Activated CD4-positive, alpha-beta T cell treated with anti-CD3 and anti-CD28 coated beads, Interleukin-2, amount 10 ng/mL, durations not matched to agents 24 days and 14 days (primary cell): ENCODE measurements at regions not wholly inside any gene's neighbourhood (a gene's known extent, or its start where the extent isn't known, plus 50 kb on each side); places are given as distances from the start of the nearest gene placed in this dataset.

Source experiments
- DNase-seq: peaks from one replicate; pipeline ENCODE4 v3.0.0; 2022
- H3K27ac Mint-ChIP-seq: one replicate; pipeline ENCODE4 v1.8.0; 2022; ENCODE audit warnings: mild to moderate bottlenecking, mixed read lengths
- H3K27me3 Mint-ChIP-seq: one replicate; pipeline ENCODE4 v1.8.0; 2022; ENCODE audit warnings: mixed read lengths
- H3K36me3 Mint-ChIP-seq: one replicate; pipeline ENCODE4 v1.8.0; 2022; ENCODE audit warnings: low read depth, mild to moderate bottlenecking, mixed read lengths
- H3K4me1 Mint-ChIP-seq: one replicate; pipeline ENCODE4 v1.8.0; 2021; ENCODE audit warnings: mixed read lengths
- H3K4me3 Mint-ChIP-seq: one replicate; pipeline ENCODE4 v1.8.0; 2022; ENCODE audit warnings: mild to moderate bottlenecking, moderate library complexity, mixed read lengths
- H3K9me3 Mint-ChIP-seq: one replicate; pipeline ENCODE4 v1.8.0; 2021; ENCODE audit warnings: mixed read lengths
- intact Hi-C: fragments of 100-400 bp; cut with micrococcal nuclease; formaldehyde crosslinking; loops from one replicate; pipeline ENCODE4 v1.15.1; 2023

DNA sequence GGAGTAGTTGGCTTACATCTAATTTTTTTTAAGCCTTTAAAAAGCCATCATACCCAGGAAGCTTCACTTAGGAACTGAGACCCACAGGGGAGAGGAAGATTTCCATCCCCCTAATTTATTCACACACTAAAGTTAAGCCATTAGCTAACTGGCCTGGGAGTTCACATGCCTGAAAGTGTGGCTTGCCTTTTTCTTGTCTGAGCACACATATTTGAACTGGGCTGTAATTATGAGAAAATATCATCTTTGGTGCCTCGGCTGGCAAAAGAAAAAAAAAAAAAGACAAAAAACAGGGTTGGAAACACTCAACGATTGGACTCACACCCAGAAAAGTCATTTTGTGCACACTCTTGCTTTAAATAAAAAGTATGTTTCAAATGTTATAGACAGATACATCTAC lies 847.3 kb downstream of the MAT2B start:
- Mint-ChIP-seq H3K4me1 (no peaks in the 10 kb centered on the region), H3K9me3 (no peaks in the 10 kb centered on the region), H3K27me3 (no peaks in the 10 kb centered on the region), H3K36me3 (no peaks in the 10 kb centered on the region), H3K27ac (no peak overlapping the region), H3K4me3 (no peak overlapping the region)
- no peak for DNase-seq
- intact Hi-C loops, result no loop called here

DNA sequence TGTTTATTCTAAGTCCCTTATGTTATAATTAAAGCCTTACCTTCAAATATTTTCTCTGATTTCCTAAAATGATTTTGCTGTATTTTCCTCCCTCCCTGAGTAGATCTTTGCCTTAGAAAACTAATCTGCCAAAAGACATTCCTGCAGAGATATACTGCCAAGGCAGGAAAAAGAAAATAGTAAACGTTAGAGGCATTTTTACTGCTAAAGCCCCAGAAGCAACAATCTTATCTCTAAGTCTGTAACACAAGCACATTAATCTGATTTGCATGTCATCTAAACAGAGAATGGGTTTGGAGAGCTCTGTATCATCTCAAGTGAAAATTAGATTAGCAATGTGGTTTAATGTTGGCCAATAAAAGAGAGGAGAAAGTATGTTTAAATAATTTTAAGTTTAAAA lies 847.7 kb downstream of the MAT2B start:
- no peak overlapping the region for H3K27ac Mint-ChIP-seq

DNA sequence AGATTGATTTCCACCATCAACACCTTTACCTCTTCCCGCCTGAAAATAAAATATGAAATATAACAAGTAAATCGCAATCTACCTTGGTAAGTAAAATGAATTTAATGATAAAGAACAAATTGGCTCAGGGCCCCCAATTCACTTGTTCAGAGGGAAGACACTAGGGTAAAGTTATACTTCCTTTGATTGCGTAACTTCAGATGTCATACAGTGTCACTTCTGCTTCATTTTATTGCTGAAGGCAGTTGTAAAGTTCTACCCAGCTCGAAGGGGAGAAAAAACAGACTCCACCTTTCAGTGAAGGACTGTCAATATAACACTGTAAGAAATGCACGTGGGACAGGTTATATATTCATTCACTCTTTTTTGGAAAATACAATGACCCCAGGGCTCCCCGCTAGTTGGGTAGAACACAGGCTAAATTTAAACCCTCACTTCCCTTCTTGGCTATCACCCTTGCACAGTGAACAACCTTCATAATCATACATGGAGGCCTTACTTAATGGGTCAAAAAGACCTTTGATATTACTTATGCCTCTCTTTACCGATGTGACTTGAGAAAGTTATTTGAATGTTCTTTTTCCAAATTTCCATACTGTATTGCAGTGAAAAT lies 848.8 kb downstream of the MAT2B start:
- no peak overlapping the region for H3K4me3 Mint-ChIP-seq
- intact Hi-C loops, result no loop called here
- no peak for DNase-seq
- H3K9me3 Mint-ChIP-seq, result no peaks in the 10 kb centered on the region
- H3K4me1 Mint-ChIP-seq, result no peaks in the 10 kb centered on the region
- no peaks in the 10 kb centered on the region for H3K36me3 Mint-ChIP-seq
- no peaks in the 10 kb centered on the region for H3K27me3 Mint-ChIP-seq
- H3K27ac Mint-ChIP-seq, result no peak overlapping the region

More for the DNA sequence above, 847.7 kb downstream of the MAT2B start:
- Mint-ChIP-seq H3K4me3 (no peak overlapping the region), H3K4me1 (no peaks in the 10 kb centered on the region), H3K36me3 (no peaks in the 10 kb centered on the region), H3K9me3 (no peaks in the 10 kb centered on the region), H3K27me3 (no peaks in the 10 kb centered on the region)
- no peak for DNase-seq
- intact Hi-C loops, result no loop called here

- no peaks in the 10 kb centered on the region for H3K27me3 Mint-ChIP-seq
- H3K4me1 Mint-ChIP-seq, result no peaks in the 10 kb centered on the region
- no peaks in the 10 kb centered on the region for H3K36me3 Mint-ChIP-seq
- H3K27ac Mint-ChIP-seq, result no peak overlapping the region
- H3K9me3 Mint-ChIP-seq, result no peaks in the 10 kb centered on the region
- intact Hi-C loops, result no loop called here
- no peak overlapping the region for H3K4me3 Mint-ChIP-seq
- no peak for DNase-seq
Measured at GRCh38 chr5:164355267-164355830, 849.9 kb downstream of the MAT2B start.

DNA sequence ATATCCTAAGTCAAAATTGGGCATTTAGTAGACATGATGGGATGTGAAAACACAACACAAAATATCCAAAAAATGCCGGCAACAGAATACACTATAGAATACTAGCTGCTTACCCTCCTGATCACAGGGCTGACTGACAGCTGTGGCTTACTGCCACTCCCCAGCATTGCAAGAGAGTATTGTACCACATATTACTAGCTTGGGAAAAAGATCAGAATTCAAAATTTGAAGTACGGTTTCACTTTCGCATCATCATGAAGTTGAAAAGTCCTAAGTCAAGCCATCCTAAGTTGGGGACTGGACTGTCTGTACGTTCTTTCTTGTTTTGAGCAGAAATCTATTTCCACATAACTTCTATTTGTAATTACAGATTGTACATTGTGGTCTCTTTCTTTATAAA lies 851.4 kb downstream of the MAT2B start:
- H3K27me3 Mint-ChIP-seq, result no peaks in the 10 kb centered on the region
- no peaks in the 10 kb centered on the region for H3K4me1 Mint-ChIP-seq
- H3K4me3 Mint-ChIP-seq, result no peak overlapping the region
- H3K27ac Mint-ChIP-seq, result no peak overlapping the region
- H3K36me3 Mint-ChIP-seq, result no peaks in the 10 kb centered on the region
- DNase-seq, result no peak
- no peaks in the 10 kb centered on the region for H3K9me3 Mint-ChIP-seq
- intact Hi-C loops, result no loop called here

DNA sequence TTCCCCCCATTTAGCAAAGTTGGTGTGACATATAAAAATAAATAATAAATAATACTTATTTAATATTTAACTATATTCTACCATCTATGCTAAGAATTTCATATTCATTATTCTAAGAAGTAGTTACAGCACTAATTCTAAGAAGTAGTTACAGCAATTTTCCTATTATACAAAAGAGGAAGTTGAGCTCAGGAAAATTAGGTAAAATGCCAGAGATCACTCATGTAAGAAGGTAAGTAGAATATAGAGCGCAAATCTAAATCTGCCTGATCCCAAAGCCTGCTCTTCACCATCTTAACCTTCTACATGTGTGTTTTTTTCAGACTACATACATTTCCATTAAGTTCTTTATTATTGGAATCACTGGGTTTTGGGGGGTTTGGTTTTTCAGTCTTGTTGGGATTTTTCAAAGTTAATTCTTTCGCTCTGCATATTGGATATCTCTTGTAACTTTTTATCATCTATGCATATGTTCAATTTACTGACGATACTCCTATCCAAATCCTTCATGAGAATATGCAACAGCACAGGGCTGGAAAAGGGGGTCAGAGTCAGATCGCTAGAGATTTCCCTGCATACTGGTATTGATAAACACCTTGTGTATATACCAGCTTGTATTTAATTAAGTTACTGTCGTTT lies 852.1 kb downstream of the MAT2B start:
- intact Hi-C loops, result no loop called here
- no peaks in the 10 kb centered on the region for H3K27me3 Mint-ChIP-seq
- no peaks in the 10 kb centered on the region for H3K36me3 Mint-ChIP-seq
- no peaks in the 10 kb centered on the region for H3K9me3 Mint-ChIP-seq
- H3K4me3 Mint-ChIP-seq, result no peak overlapping the region
- no peak for DNase-seq
- no peaks in the 10 kb centered on the region for H3K4me1 Mint-ChIP-seq
- H3K27ac Mint-ChIP-seq, result no peak overlapping the region

DNA sequence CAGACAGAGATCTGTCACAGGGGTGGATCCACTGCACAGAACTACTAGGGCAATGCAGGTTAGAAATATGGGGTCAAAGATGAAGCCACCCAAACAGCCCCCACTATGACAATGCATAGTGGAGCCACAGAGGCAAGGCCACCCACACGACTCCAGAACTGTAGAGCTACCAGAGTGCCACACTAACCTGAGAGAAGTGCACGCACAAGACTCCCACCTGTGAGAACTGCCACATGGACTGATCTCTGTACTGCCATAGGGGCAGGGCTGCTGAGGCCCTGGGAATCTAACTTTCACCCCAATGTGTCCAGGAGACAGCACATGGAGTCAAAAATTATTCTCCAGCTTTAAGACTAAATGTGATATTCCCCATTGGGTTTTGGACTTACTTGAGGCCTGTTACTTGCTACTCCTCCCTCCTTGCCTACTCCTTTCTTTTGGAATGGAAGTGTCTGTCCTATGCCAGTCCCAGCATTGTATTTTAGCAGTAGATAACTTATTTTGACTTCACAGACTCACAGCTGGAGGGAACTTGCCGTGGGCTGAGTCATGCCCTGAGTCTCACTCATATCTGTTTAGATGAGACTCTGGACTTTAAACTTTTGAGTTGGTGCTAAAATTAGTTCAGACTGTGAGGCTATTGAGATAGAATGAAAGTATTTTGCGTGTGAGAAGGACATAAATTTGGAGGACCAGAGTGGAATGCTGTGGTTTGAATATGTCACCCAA lies 853.3 kb downstream of the MAT2B start:
- H3K36me3 Mint-ChIP-seq, result no peaks in the 10 kb centered on the region
- no peaks in the 10 kb centered on the region for H3K27me3 Mint-ChIP-seq
- DNase-seq, result no peak
- no peaks in the 10 kb centered on the region for H3K4me1 Mint-ChIP-seq
- H3K27ac Mint-ChIP-seq, result no peak overlapping the region
- intact Hi-C loops, result no loop called here
- H3K9me3 Mint-ChIP-seq, result no peaks in the 10 kb centered on the region
- no peak overlapping the region for H3K4me3 Mint-ChIP-seq

DNA sequence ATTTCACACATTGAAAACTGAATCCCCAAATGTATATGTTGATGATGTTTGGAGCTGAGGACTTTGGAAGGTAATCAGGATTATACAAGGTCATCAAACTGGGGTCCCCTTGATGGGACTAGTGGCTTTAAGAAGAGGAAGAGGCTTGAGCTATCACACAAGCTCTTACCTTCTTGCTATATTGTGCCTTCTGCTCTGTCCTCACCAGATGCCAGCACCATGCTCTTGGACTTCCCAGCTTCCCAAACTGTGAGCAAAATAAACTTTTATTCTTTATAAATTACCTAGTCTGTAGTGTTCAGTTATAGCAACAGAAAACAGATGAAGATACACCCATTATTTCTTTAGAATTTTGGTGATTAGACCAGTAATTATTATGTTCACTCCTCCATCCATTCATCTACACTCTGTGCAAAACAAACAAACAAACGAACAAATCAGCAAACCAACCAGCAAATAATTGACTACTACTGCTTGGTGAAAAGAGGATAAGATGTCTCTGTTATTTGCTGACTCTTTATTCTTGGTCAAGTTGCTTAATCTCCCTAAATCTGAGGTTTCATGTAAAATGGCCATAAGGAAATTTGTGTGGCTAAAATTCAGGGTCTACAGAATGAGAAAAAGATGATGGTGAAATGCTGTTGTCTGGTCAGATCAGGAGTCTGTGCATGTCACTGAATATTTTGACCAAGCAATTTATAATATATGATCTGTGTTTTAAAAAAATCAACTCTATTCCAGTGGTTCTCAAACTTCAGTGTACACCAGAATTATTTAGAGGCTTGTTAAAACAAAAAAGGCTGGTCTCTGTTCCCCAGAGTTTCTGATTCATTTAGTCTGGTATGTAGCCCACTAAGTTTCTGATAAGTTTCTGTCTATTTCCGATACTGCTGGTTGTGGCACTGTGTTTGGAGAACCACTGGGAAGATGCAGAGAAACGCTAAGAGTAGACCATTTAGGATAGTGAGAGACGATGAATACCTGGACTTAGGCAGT lies 854.1 kb downstream of the MAT2B start:
- intact Hi-C loops, result no loop called here
- H3K9me3 Mint-ChIP-seq, result no peaks in the 10 kb centered on the region
- no peak for DNase-seq
- H3K27me3 Mint-ChIP-seq, result no peaks in the 10 kb centered on the region
- no peak overlapping the region for H3K27ac Mint-ChIP-seq
- no peaks in the 10 kb centered on the region for H3K4me1 Mint-ChIP-seq
- H3K36me3 Mint-ChIP-seq, result no peaks in the 10 kb centered on the region
- no peak overlapping the region for H3K4me3 Mint-ChIP-seq

DNA sequence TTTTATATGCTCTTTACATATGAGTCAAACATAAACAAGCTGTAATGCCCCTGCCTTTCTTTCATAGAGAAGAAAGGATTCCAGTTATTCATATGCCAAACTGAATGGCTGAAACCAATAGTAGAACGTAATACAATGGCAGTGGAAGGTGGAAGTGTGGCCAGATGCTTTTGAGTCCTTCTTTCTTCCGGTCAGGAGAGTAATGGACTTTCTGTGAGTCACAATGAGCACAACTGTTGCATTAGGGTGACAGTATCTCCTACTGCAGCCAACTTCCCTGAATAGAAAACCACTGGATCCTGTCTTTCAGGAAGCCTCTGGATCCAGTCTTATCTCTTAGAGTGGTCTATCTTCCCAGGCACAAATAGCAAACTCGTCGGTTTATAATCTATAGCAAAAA lies 855.2 kb downstream of the MAT2B start:
- Mint-ChIP-seq H3K27ac (no peak overlapping the region), H3K9me3 (no peaks in the 10 kb centered on the region), H3K36me3 (no peaks in the 10 kb centered on the region), H3K27me3 (no peaks in the 10 kb centered on the region), H3K4me3 (no peak overlapping the region), H3K4me1 (no peaks in the 10 kb centered on the region)
- intact Hi-C loops, result no loop called here
- no peak for DNase-seq

DNA sequence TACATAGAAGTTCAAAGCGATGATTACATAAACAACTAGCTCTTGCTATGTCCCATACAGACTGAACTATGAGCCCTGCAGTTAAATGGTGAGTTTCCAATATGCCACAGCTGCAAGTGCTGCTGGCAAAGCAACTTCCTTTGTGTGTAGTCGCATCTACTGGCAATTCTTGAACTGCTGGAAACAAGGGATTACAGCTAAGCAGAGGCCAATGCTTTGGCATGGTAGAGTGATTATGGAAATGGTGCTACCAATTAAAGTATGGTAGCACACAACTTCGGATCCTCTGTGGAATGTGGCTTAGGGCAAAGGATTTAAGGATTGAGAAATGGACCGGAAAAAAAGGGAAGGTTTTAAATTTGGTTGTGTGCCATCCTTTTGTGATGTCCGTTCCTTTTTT lies 856.6 kb downstream of the MAT2B start:
- H3K4me3 Mint-ChIP-seq, result no peak overlapping the region
- DNase-seq, result no peak
- no peaks in the 10 kb centered on the region for H3K27me3 Mint-ChIP-seq
- no peaks in the 10 kb centered on the region for H3K9me3 Mint-ChIP-seq
- intact Hi-C loops, result no loop called here
- no peaks in the 10 kb centered on the region for H3K4me1 Mint-ChIP-seq
- H3K36me3 Mint-ChIP-seq, result no peaks in the 10 kb centered on the region
- H3K27ac Mint-ChIP-seq, result no peak overlapping the region

DNA sequence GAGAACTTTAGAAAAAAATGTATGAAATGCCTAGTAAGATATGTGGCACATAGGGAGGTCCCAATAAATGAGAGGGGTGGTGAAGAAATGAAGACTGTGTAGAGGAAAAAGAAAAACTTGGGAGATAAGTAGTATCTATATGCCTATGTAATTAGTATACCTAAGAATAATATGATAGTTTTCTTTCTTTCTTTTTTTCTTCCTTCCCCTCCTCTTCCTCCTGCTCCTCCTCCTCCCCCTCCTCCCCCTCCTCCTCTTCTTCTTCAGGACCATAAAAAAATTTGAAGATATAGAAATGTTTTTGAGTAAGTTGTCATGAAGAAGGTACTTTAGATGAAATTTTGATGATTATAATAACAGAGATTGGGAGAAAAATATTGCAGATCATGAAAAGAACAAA lies 857.4 kb downstream of the MAT2B start:
- Mint-ChIP-seq H3K36me3 (no peaks in the 10 kb centered on the region), H3K9me3 (no peaks in the 10 kb centered on the region), H3K27ac (no peak overlapping the region), H3K27me3 (no peaks in the 10 kb centered on the region), H3K4me3 (no peak overlapping the region), H3K4me1 (no peaks in the 10 kb centered on the region)
- DNase-seq, result no peak
- intact Hi-C loops, result no loop called here

DNA sequence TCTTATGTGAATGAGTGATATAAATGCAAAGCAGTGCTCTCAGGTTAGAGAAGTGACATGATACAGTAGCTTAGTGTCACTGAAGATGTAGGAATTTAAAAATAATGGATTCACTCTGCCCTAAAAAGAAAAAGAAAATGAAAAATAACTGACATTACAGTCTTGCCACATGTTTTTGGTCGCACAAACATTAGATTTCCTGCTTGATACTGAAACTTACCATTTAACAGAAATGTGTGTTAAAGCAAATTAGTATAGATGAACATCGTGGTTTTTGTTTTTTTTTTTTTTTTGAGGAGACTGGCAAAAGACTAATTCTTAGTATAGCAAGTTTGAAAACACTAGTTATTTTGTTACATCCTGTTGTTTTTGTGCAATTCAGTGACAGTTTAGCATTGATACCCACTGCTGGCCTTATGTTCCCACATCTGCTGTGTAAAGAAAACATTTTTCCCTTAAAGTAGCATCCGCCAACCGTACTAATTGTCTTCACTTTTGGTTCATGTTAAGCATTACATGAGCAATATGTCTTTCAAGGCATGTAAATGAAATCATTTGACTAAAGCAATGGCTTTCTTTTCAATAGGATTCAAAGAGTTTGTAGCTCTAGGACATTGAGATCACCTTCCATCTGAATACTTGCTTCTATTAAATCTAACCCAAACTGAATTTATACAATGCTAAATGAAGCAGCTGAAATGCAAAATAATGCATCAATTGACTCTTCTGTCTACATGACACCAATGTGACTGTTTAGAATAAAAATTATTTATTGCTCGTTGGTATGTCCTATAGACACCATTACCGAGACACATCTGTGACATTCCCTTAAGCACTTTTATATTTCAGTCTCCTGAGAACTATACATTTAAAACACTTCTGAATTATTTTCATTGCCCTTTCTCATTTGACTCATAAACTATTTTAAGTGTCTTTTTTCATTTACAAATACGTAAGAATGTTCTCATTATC lies 859.1 kb downstream of the MAT2B start:
- intact Hi-C loops, result no loop called here
- H3K9me3 Mint-ChIP-seq, result no peaks in the 10 kb centered on the region
- H3K27me3 Mint-ChIP-seq, result no peaks in the 10 kb centered on the region
- no peaks in the 10 kb centered on the region for H3K36me3 Mint-ChIP-seq
- DNase-seq, result no peak
- no peak overlapping the region for H3K27ac Mint-ChIP-seq
- H3K4me3 Mint-ChIP-seq, result no peak overlapping the region
- no peaks in the 10 kb centered on the region for H3K4me1 Mint-ChIP-seq

DNA sequence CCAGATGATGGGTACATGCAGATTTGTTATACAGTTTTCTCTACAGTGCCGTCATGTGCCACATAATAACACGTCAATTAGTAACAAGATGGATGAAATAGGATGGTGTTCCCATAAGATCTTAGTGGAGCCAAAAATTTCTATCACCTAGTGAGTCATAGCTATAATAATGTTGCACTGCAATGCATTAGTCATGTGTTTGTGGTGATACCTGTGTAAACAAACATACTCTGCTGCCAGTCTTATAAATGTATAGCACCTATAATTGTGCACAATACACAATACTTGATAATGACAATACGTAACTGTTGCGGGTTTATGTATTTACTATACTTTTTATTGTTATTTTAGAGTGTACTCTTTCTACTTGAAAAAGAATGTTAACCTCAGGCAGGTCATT lies 865.4 kb downstream of the MAT2B start:
- DNase-seq, result no peak
- H3K9me3 Mint-ChIP-seq, result no peaks in the 10 kb centered on the region
- intact Hi-C loops, result no loop called here

More for the DNA sequence above, 865.4 kb downstream of the MAT2B start:
- H3K4me1 Mint-ChIP-seq, result no peaks in the 10 kb centered on the region
- no peak overlapping the region for H3K4me3 Mint-ChIP-seq
- H3K36me3 Mint-ChIP-seq, result no peaks in the 10 kb centered on the region
- no peaks in the 10 kb centered on the region for H3K27me3 Mint-ChIP-seq
- H3K27ac Mint-ChIP-seq, result no peak overlapping the region
